ENCODE measurements at regions not wholly inside any gene's neighbourhood (a gene's known extent, or its start where the extent isn't known, plus 50 kb on each side); places are given as distances from the start of the nearest gene placed in this dataset.
"Not testable (repeated sequence)": the region's sequence is repeated elsewhere in the genome, so short reads cannot be mapped to it uniquely, and the experiment has no call there.

- H3K4me3 ChIP-seq, result no peak overlapping the region
- H3K4me1 ChIP-seq, result no peaks in the 10 kb centered on the region
- WGBS, 4 donors, result 77 to 85% (median 79%) methylated on average over 5 of the region's 5 CpGs
- intact Hi-C loops (cut with DNase I), result no loop called here
- H3K27ac ChIP-seq, result no peak overlapping the region
- no peak for TF ChIP-seq POLR2A (IDR thresholded peaks at IDR 0.05)
- no peak for TF ChIP-seq CTCF (IDR thresholded peaks at IDR 0.05)
- DNase-seq, result no peak
- H3K36me3 ChIP-seq, result no peaks in the 10 kb centered on the region
- H3K9me3 ChIP-seq, result peaks cover 0 to 13% (median 0%) of the 10 kb centered on the region in 12 donors
- no peaks in the 10 kb centered on the region for H3K27me3 ChIP-seq
- no peak for ATAC-seq
Measured at GRCh38 chr6:61134028-61134427, 1152.0 kb downstream of the KHDRBS2 start.

GRCh38 chr6:61114185-61114584 lies 1171.8 kb downstream of the KHDRBS2 start:
- DNase-seq; intact Hi-C loops (cut with DNase I): not testable (repeated sequence)
- 78 to 89% (median 84%) methylated on average over 1 of the region's 1 CpG for WGBS, 4 donors

GRCh38 chr6:61107914-61108313 lies 1178.1 kb downstream of the KHDRBS2 start:
- H3K27ac ChIP-seq; H3K27me3 ChIP-seq; H3K4me1 ChIP-seq; H3K9me3 ChIP-seq; ATAC-seq; DNase-seq; H3K4me3 ChIP-seq; H3K36me3 ChIP-seq; intact Hi-C loops (cut with DNase I): not testable (repeated sequence)
- WGBS, 4 donors, result 84 to 94% (median 94%) methylated on average over 7 of the region's 7 CpGs

More at GRCh38 chr6:61114185-61114584, 1171.8 kb downstream of the KHDRBS2 start:
- not testable (repeated sequence) for H3K27ac ChIP-seq, H3K9me3 ChIP-seq, ATAC-seq, H3K27me3 ChIP-seq, H3K4me3 ChIP-seq, H3K36me3 ChIP-seq, H3K4me1 ChIP-seq

GRCh38 chr6:61103660-61104059 lies 1182.4 kb downstream of the KHDRBS2 start:
- H3K36me3 ChIP-seq; intact Hi-C loops (cut with DNase I); DNase-seq; H3K4me1 ChIP-seq; H3K27me3 ChIP-seq; ATAC-seq; H3K27ac ChIP-seq; H3K4me3 ChIP-seq: not testable (repeated sequence)
- H3K9me3 ChIP-seq, result peaks cover 0 to 12% (median 0%) of the 10 kb centered on the region in 12 donors
- 75 to 77% (median 76%) methylated on average over 3 of the region's 3 CpGs for WGBS, 4 donors

GRCh38 chr6:61100072-61100471 lies 1186.0 kb downstream of the KHDRBS2 start:
- ATAC-seq (no peak), DNase-seq (no peak)
- H3K4me1 ChIP-seq, result no peaks in the 10 kb centered on the region
- no peak overlapping the region for H3K27ac ChIP-seq
- no peaks in the 10 kb centered on the region for H3K27me3 ChIP-seq
- no peak overlapping the region for H3K4me3 ChIP-seq
- no peak for TF ChIP-seq CTCF (IDR thresholded peaks at IDR 0.05)
- no peak for TF ChIP-seq POLR2A (IDR thresholded peaks at IDR 0.05)
- H3K9me3 ChIP-seq, result peaks cover 0 to 12% (median 0%) of the 10 kb centered on the region in 12 donors
- intact Hi-C loops (cut with DNase I), result no loop called here
- H3K36me3 ChIP-seq, result no peaks in the 10 kb centered on the region

GRCh38 chr6:61099561-61099960 lies 1186.5 kb downstream of the KHDRBS2 start:
- H3K27ac ChIP-seq; H3K36me3 ChIP-seq; intact Hi-C loops (cut with DNase I); H3K4me3 ChIP-seq; H3K27me3 ChIP-seq; H3K4me1 ChIP-seq; ATAC-seq; DNase-seq: not testable (repeated sequence)
- peaks cover 0 to 12% (median 0%) of the 10 kb centered on the region in 12 donors for H3K9me3 ChIP-seq
- WGBS, 4 donors, result 83 to 96% (median 88%) methylated on average over 1 of the region's 1 CpG

GRCh38 chr6:61087986-61088385 lies 1198.0 kb downstream of the KHDRBS2 start:
- H3K4me1 ChIP-seq; intact Hi-C loops (cut with DNase I); H3K27me3 ChIP-seq; H3K36me3 ChIP-seq; ATAC-seq; DNase-seq; H3K9me3 ChIP-seq; H3K27ac ChIP-seq; H3K4me3 ChIP-seq: not testable (repeated sequence)
- 66 to 73% (median 71%) methylated on average over 1 of the region's 1 CpG for WGBS, 4 donors

All from heart left ventricle (tissue), 16 donors.